SK-N-SH treated with all-trans-retinoic acid at 6 μM for 48 hours (cell line): ENCODE measurements at regions not wholly inside any gene's neighbourhood (a gene's known extent, or its start where the extent isn't known, plus 50 kb on each side); places are given as distances from the start of the nearest gene placed in this dataset.

Experiments used
- BACH2 ChIP-seq: fragments of 250-450 bp; sonication (Bioruptor Pico); IDR thresholded peaks from 2 replicates; pipeline ENCODE4 v1.9.0; 2021; ENCODE audit warnings: mild to moderate bottlenecking, borderline replicate concordance
- CREB5 ChIP-seq: fragments of 250-450 bp; sonication (Bioruptor Pico); IDR thresholded peaks from 2 replicates; pipeline ENCODE4 v1.5.1; 2020; ENCODE audit warnings: low read depth, mild to moderate bottlenecking, moderate library complexity
- CSDC2 ChIP-seq: fragments of 250-450 bp; sonication (Bioruptor Pico); IDR thresholded peaks from 2 replicates; pipeline ENCODE4 v1.5.0; 2020; ENCODE audit warnings: mild to moderate bottlenecking, moderate library complexity
- GLIS3 ChIP-seq: fragments of 250-450 bp; sonication (Bioruptor Pico); IDR thresholded peaks from 2 replicates; pipeline ENCODE4 v1.5.0; 2020; ENCODE audit warnings: mild to moderate bottlenecking, moderate library complexity
- ISL1 ChIP-seq: fragments of 250-450 bp; sonication (Bioruptor Pico); IDR thresholded peaks from 2 replicates; pipeline ENCODE4 v2.1.2; 2022; ENCODE audit warnings: mild to moderate bottlenecking, moderate library complexity
- PATZ1 ChIP-seq: fragments of 250-450 bp; sonication (Bioruptor Pico); IDR thresholded peaks from 2 replicates; pipeline ENCODE4 v1.8.0; 2020; ENCODE audit warnings: mild to moderate bottlenecking, moderate library complexity, borderline replicate concordance
- SNAI2 ChIP-seq: fragments of 250-450 bp; sonication (Bioruptor Pico); IDR thresholded peaks from 2 replicates; pipeline ENCODE4 v1.5.0; 2020; ENCODE audit warnings: mild to moderate bottlenecking, moderate library complexity
- TCF4 ChIP-seq: fragments of 250-450 bp; sonication (Bioruptor Pico); IDR thresholded peaks from 2 replicates; pipeline ENCODE4 v1.8.0; 2021; ENCODE audit warnings: mild to moderate bottlenecking, moderate library complexity, borderline replicate concordance
- ZNF70 ChIP-seq: fragments of 450-650 bp; formaldehyde crosslinking; IDR thresholded peaks from 2 replicates; pipeline ENCODE4 v1.5.0; 2020; ENCODE audit warnings: mild to moderate bottlenecking, moderate library complexity

GRCh38 chr3:95474338-95474737, 1340.1 kb upstream of the EPHA6 start:
- TF ChIP-seq CREB5 (CRISPR knock-in tag) (no peak), BACH2 (CRISPR knock-in tag) (no peak), CSDC2 (CRISPR knock-in tag) (no peak), TCF4 (CRISPR knock-in tag) (no peak), SNAI2 (CRISPR knock-in tag) (no peak), ZNF70 (CRISPR knock-in tag) (no peak), PATZ1 (no peak), GLIS3 (CRISPR knock-in tag) (no peak), ISL1 (CRISPR knock-in tag) (no peak)
